ENCODE measurements at regions not wholly inside any gene's neighbourhood (a gene's known extent, or its start where the extent isn't known, plus 50 kb on each side); places are given as distances from the start of the nearest gene placed in this dataset.

DNA sequence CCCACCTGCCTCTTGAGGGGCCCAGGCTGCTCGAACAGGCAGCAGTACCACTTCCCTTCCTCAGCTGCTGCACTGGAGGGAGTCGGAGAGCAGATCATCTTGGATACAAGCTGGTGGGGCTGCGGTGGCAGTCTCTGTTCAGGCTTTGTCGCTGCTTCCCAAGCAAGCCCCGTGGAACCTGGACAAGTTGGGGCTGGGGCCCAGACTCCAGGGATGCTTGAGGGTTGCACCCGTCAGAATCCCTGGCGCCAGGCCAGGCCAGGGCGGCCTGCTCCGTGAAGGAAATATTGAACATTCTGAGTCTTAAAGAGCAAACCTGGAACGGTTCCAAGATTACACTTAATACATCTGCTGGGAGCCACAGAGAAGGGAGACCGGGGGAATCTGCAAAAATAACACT is 310.1 kb upstream of the SORL1-AS1 start:
- TF ChIP-seq, protein P1, sequence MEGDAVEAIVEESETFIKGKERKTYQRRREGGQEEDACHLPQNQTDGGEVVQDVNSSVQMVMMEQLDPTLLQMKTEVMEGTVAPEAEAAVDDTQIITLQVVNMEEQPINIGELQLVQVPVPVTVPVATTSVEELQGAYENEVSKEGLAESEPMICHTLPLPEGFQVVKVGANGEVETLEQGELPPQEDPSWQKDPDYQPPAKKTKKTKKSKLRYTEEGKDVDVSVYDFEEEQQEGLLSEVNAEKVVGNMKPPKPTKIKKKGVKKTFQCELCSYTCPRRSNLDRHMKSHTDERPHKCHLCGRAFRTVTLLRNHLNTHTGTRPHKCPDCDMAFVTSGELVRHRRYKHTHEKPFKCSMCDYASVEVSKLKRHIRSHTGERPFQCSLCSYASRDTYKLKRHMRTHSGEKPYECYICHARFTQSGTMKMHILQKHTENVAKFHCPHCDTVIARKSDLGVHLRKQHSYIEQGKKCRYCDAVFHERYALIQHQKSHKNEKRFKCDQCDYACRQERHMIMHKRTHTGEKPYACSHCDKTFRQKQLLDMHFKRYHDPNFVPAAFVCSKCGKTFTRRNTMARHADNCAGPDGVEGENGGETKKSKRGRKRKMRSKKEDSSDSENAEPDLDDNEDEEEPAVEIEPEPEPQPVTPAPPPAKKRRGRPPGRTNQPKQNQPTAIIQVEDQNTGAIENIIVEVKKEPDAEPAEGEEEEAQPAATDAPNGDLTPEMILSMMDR (IDR thresholded peaks at IDR 0.05 in 4 of 5, conservative IDR thresholded peaks at IDR 0.05 in 1 of 5): no peak
- no peak for TF ChIP-seq POLR2A (IDR thresholded peaks at IDR 0.05)
